ENCODE measurements at regions not wholly inside any gene's neighbourhood (a gene's known extent, or its start where the extent isn't known, plus 50 kb on each side); places are given as distances from the start of the nearest gene placed in this dataset.

- no peaks in the 10 kb centered on the region for H3K79me2 ChIP-seq (ENCODE audit: low read length)
- H3K27me3 ChIP-seq (ENCODE audit: low read depth, low read length), result no peaks in the 10 kb centered on the region
- no peak overlapping the region for H2AFZ ChIP-seq (ENCODE audit: low read depth, low read length)
- no peak overlapping the region for H3K27ac ChIP-seq (ENCODE audit: low read length)
- H4K20me1 ChIP-seq (ENCODE audit: insufficient read depth, low read length), result no peaks in the 10 kb centered on the region
- H3K4me2 ChIP-seq (ENCODE audit: low read length), result no peak overlapping the region
- peaks cover 12% of the 10 kb centered on the region; the same call in 1 of the 2 replicates for H3K9me3 ChIP-seq (ENCODE audit: insufficient read depth, low read length)
- H3K9ac ChIP-seq (ENCODE audit: low read length), result no peak overlapping the region
- H3K4me3 ChIP-seq (ENCODE audit: low read length), result no peak overlapping the region
- TF ChIP-seq CTCF (IDR thresholded peaks at IDR 0.05; ENCODE audit: low read depth, low read length) (no peak), EZH2phosphoT487 (IDR thresholded peaks at IDR 0.05; ENCODE audit: low read depth) (no peak)
- H3K36me3 ChIP-seq (replicated peaks; ENCODE audit: low read depth, low read length), result peaks cover 4% of the 10 kb centered on the region
- H3K4me1 ChIP-seq (ENCODE audit: low read length), result peaks cover 7% of the 10 kb centered on the region
Observed at GRCh38 chr13:24045597-24045996, 114.9 kb upstream of the SPATA13 start.

GRCh38 chr13:24050292-24050711 is 110.2 kb upstream of the SPATA13 start:
- Histone ChIP-seq H3K4me1 (ENCODE audit: low read length) (peaks cover 11% of the 10 kb centered on the region), H3K9me3 (ENCODE audit: insufficient read depth, low read length) (peaks cover 12% of the 10 kb centered on the region; the same call in 1 of the 2 replicates), H3K27ac (ENCODE audit: low read length) (no peak overlapping the region), H4K20me1 (ENCODE audit: insufficient read depth, low read length) (no peaks in the 10 kb centered on the region), H3K9ac (ENCODE audit: low read length) (no peak overlapping the region), H3K27me3 (ENCODE audit: low read depth, low read length) (peaks cover 10% of the 10 kb centered on the region), H3K79me2 (ENCODE audit: low read length) (no peaks in the 10 kb centered on the region), H3K4me3 (ENCODE audit: low read length) (no peak overlapping the region), H3K36me3 (replicated peaks; ENCODE audit: low read depth, low read length) (peaks cover 4% of the 10 kb centered on the region), H2AFZ (ENCODE audit: low read depth, low read length) (no peak overlapping the region), H3K4me2 (ENCODE audit: low read length) (no peak overlapping the region)
- TF ChIP-seq CTCF (IDR thresholded peaks at IDR 0.05; ENCODE audit: low read depth, low read length), result no peak
- no peak for TF ChIP-seq EZH2phosphoT487 (IDR thresholded peaks at IDR 0.05; ENCODE audit: low read depth)

DNA sequence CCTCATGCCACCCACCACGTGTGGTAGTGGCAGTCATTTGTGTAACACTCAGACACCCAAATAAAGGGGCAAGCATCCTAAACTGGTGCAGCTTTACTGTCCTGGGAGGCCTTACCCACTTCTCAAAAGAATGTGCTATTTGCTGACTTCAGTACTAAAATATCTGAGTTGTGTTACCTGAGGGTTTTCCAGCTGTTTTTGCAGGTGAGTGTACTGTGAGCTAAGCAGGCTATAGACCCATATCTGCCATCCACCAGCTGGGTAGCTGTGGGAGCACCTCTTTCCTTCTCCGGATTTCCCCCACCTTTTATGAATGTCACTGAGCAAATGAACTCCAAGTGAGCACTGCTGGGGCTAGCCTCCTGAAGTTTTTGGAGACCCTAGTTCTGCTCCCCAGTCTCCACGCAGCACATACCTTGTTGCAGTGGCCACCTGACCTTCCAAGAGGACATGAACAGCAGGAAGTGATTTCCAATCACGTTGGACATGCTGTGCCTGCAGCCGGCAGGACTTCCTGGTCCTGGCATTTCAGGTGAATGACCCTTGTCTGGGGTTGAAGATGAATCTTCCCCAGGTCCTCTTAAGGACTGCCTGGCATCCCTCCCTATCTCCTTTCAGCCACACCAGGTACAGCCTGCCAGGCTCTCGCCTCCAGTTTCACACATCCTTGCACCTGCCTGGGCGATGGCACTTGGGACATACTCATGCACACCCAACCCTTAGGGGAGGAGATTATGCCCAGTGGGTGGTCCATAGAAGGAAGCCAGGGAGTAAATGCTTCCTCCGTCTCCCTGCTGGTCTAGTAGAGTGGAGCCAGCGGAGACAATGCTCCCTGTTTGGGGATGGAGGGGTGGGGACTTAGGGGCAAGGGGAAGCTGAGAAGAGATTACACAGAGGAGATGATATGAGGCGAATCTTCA is 109.5 kb upstream of the SPATA13 start:
- Histone ChIP-seq H2AFZ (ENCODE audit: low read depth, low read length) (no peak overlapping the region), H3K4me3 (ENCODE audit: low read length) (no peak overlapping the region), H3K9ac (ENCODE audit: low read length) (no peak overlapping the region), H3K4me1 (ENCODE audit: low read length) (peaks cover 11% of the 10 kb centered on the region), H3K36me3 (replicated peaks; ENCODE audit: low read depth, low read length) (peaks cover 4% of the 10 kb centered on the region), H3K4me2 (ENCODE audit: low read length) (no peak overlapping the region), H3K27ac (ENCODE audit: low read length) (no peak overlapping the region), H4K20me1 (ENCODE audit: insufficient read depth, low read length) (no peaks in the 10 kb centered on the region), H3K79me2 (ENCODE audit: low read length) (no peaks in the 10 kb centered on the region), H3K27me3 (ENCODE audit: low read depth, low read length) (peaks cover 17% of the 10 kb centered on the region), H3K9me3 (ENCODE audit: insufficient read depth, low read length) (peaks cover 12% of the 10 kb centered on the region; the same call in 1 of the 2 replicates)
- no peak for TF ChIP-seq EZH2phosphoT487 (IDR thresholded peaks at IDR 0.05; ENCODE audit: low read depth)
- no peak for TF ChIP-seq CTCF (IDR thresholded peaks at IDR 0.05; ENCODE audit: low read depth, low read length)

All from OCI-LY3 (cell line).